ENCODE measurements at regions not wholly inside any gene's neighbourhood (a gene's known extent, or its start where the extent isn't known, plus 50 kb on each side); places are given as distances from the start of the nearest gene placed in this dataset.

GRCh38 chr10:44056967-44057805 lies 327.7 kb downstream of the CXCL12 start:
- no peak for TF ChIP-seq CTCF (IDR thresholded peaks at IDR 0.05 in 8 of 11, conservative IDR thresholded peaks at IDR 0.05 in 3 of 11)
- TF ChIP-seq POLR2A (IDR thresholded peaks at IDR 0.05) = no peak
- TF ChIP-seq POLR2AphosphoS5 (IDR thresholded peaks at IDR 0.05) = no peak
